GM19351 (cell line): ENCODE measurements at regions not wholly inside any gene's neighbourhood (a gene's known extent, or its start where the extent isn't known, plus 50 kb on each side); places are given as distances from the start of the nearest gene placed in this dataset.
A peak's percentile ranks its signal among the peaks of the same experiment; 100 is the strongest.

Experiments used
- ATAC-seq: cut with Tn5 transposase; IDR thresholded peaks from one replicate; pipeline ENCODE4 v1.9.1; 2021; ENCODE audit warnings: mild to moderate bottlenecking, moderate library complexity; ENCODE audit not compliant: unreplicated experiment

GRCh38 chr6:54440549-54440948 is 132.3 kb downstream of the TINAG start:
- no peak for ATAC-seq

DNA sequence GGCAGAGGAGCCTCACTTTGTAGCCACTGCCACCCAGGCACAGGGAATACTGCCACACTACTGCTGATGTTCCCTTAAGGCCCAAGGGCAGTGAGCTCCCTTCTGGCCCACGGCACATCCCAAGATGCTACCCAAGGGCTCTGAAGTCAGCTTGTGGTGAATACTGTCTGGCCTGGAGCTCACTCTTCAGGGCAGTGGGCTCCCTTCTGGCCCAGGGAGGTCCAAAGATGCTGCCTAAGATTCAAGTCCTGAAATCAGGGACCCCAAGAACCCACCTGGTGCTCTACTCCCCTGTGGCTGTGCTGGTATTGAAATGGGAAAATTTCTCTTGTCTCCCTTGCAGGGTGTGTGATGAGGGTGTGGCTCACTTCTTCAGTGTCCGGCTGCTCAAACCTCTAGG is 132.8 kb downstream of the TINAG start:
- no peak for ATAC-seq

GRCh38 chr6:54441687-54442248 is 133.5 kb downstream of the TINAG start:
- ATAC-seq: no peak

DNA sequence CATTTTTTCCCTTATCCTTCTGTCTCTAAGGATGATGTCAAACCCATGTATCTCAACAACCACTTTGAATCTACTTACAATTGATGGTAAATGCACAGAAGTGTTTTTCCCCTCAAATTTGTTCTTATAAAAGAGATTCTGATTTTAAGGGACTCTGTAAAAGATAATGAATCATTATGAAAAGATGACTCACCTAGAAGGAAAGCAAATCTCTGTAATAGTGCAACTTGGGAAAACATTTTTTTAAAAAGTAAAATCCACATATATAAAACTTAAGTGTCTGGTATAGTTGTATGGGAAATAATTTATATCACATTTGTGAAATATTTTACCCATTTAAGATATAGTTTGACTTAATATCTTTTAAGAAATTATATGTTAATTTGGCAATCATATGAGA is 137.0 kb downstream of the TINAG start:
- ATAC-seq: no peak

GRCh38 chr6:54448617-54449016 is 140.4 kb downstream of the TINAG start:
- ATAC-seq: no peak

DNA sequence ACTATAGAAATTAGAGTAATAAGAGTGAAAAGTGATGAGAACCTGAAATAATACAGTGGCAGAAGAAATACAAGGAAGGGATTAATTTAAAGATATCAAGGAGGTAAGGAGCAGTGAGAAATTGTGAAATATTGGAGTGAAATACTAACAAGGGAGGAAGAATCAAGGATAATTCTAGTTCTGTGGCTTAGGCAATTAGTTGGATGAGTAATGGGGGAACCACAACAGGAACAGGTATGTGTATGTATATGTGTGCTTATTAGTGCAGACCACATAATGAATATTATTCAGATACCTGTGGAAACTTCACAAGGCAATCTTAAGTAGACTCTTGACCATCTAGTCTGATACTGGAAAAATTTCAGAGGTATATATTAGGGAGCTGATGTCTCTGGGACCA is 143.3 kb downstream of the TINAG start:
- ATAC-seq: no peak

- ATAC-seq: no peak
These were observed 155.2 kb downstream of the TINAG start for GRCh38 chr6:54463354-54464024.

DNA sequence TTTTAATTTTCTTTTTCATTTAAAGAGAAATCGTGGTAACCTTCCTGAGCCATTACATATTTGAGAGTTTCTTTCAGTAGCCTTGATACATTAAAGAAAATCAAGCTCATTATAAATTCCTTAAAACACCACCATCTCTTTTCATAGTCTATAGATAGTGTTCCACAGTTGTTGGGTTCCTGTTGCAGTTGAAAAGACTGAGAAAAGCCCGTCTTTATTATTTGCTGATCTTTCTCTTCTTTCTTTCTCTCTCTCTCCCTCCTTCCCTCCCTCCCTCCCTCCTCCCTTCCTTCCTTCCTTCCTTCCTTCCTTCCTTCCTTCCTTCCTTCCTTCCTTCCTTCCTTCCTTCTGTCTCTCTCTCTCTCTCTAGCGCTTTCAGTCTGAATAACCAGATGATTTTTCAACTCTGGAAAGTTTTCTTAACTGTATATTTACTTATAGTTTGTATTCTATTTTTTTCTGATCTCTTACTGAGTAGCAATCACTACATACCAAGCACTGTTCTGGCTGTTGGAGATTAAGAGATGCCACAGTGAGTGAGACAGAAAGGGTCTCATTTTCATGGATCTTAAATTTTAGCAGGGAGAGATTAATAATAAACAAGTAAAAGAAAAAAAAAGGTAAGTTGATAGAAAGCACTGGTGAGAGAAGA is 157.5 kb downstream of the TINAG start:
- ATAC-seq: no peak

DNA sequence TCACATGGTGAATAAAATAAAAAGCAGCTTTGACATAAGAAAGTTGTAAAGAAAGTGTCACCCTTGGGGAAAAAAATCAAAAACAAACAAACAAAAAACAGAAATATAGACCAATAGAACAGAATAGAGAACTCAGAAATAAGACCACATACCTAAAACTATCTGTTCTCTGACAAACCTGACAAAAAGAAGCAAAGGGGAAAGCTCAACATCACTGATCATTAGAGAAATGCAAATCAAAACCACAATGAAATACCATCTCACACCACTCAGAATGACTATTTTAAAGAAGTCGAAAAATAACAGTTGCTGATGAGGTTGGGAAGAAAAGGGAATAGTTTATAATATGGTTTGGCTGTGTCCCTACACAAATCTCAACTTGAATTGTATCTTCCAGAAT is 159.1 kb downstream of the TINAG start:
- ATAC-seq: peak; percentile 57

GRCh38 chr6:54473328-54473727 is 165.1 kb downstream of the TINAG start:
- no peak for ATAC-seq

DNA sequence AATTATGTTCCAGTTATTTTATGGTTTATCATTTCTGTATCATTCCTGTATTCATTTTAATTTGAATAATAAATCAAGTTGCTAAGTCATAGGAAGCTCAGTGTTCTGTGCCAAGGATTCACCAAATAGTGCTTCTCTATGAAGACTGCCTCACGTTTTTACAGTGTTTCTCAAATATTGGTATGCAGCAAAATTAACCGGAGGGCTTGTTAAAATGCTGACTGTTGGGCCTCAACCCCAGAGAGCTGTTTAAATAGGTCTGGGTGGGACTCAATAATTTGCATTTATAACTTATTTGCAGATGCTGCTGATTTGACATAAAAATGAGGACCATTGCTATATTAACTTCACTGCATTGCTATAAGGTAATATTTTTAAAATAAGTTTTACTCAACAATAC is 166.7 kb downstream of the TINAG start:
- no peak for ATAC-seq

- no peak for ATAC-seq
These were observed 172.8 kb downstream of the TINAG start for GRCh38 chr6:54481091-54481490.

DNA sequence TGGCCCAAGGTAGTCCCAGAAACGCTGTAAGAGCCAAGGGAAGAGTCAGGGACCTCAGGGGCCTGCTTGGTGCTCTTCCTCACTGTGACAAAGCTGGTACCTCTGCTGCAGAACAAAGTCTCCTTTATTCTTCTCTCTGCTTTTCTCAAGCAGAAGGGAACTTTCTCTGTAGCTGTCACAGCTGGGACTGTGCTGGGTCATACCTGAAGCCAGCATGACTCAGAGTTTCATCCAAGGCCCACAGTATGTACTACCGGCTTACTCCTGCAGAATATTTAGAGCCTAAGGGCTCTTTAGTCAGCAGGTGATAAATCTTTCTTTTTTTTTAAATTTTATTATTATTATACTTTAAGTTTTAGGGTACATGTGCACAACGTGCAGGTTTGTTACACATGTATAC is 183.2 kb downstream of the TINAG start:
- no peak for ATAC-seq

DNA sequence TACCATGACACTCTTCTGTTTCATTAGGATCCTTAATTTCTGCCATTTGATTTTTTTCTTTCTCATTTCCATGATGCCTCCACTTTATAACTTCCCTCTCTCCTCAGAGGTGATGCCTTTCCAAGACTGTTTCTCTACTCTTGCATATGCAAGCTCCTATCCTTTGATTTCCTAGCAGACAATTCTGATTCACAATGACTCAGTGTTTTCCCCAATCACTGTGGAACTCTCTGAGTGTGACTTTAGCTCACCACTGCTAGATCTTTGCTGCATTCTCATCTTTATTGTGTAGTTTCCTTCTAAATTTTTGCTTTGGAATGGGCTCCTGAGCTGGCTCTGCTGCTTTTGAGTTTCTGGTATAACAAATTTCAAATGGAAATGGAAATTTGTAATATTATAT is 184.9 kb downstream of the TINAG start:
- no peak for ATAC-seq

DNA sequence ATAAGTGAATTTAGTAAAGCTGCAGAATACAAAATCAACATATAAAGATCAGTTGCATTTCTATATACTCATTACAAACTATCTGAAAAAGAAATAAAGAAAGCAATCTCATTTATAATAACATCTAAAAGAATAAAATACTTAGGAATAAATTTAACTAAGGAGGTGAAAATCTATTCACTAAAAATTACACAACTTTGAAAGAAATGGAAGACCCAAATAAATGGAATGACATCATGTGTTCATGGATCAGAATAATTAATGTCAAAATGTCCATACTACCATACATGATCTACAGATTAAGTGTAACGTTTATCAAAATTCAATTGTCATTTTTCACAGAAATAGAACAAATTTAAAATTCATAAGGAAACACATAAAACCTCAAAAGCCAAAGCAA is 194.9 kb downstream of the TINAG start:
- no peak for ATAC-seq

DNA sequence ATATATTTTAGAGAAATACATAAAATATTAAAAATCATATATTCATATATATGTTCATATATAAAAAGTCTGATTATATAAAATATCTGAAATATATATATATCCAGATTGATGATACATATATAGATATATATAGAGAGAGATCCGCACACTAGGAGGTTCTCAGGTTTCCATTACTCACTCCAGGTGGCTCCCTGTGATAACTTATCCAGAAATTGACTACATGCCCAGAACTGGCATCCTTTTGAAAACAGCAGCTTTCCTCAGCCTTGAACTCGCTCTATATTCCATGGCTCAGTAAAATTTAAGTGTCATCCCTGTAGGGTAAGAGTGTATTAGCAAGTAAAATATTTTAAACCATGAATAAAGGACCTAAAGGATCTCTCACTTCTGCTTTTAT is 206.8 kb downstream of the TINAG start:
- ATAC-seq: no peak

DNA sequence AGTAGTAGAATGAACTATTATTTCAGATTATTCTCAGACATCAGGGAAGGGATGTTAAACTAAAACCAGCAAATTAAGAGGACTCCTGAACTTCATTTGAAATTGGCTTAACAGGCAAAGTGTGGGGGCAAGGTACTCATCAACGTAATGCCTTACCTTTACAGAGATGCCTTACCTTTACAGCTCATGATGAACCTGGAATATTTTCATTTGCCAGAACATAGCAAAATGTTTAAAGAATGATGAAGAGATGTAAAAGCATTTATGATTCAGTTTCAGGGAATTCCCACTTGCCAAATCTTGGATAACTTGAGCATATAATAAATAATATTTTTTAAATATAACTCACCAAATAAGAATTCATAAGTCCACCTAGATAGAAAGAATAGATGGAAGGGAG is 207.5 kb downstream of the TINAG start:
- no peak for ATAC-seq

DNA sequence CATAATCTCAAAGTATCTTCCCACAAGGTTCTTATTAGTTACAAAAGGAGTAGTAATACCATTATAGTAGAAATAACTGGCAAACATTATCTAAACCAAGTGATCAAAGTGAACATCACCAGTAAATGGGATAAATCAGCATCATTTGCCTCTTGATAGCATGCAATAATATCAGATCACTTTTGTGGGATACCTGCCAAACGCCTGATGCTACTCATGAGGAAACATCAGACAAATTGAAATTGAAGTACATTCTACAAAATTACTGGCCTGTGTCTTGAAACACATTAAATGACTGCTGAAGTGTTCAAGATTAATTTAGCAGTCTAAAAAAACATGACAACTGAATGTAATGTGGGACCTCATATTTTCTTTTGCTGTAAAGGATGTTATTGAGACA is 208.1 kb downstream of the TINAG start:
- ATAC-seq: no peak

DNA sequence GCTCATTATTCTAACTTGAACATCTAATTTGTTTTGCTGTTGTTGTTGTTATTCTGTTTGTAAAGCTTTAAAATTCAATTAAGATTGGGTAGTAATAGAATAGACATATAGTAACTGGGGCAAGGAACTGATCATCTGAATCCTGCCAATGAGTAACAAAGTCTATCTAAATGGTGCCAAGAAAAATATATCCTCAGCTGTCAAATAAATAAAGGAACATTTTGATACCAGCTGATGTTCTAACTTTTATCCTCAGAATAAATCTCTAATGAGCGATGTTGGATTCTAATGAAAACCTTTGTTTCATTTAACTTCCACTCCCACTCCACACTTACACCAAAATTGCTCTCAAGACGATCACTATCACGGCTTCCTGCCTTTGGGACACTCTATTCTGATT is 210.9 kb downstream of the TINAG start:
- no peak for ATAC-seq

GRCh38 chr6:54525731-54526130 is 217.5 kb downstream of the TINAG start:
- no peak for ATAC-seq

- ATAC-seq: no peak
These were observed 225.3 kb downstream of the TINAG start for GRCh38 chr6:54533567-54533966.

DNA sequence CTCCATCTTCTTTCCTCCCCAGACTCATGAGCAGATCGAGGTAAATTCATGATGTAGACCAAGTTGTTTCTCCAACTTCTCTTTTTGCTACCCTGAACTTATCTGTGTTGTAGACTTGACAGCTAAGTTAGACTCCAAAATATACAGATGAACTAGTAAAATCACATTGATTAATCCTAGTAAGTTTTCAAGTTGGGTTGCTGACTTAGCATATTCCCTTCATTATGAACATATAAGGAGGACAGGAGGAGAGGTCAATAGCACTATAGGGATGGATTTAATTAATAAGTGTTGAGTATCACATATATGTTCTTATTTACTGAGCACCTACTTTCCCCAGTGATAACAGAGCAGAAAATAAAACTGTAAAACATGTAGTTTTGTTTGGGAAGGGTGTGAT is 227.3 kb downstream of the TINAG start:
- no peak for ATAC-seq

- no peak for ATAC-seq
These were observed 233.3 kb downstream of the TINAG start for GRCh38 chr6:54541541-54541940.
